ENCODE measurements at regions not wholly inside any gene's neighbourhood (a gene's known extent, or its start where the extent isn't known, plus 50 kb on each side); places are given as distances from the start of the nearest gene placed in this dataset.

GRCh38 chr10:130492266-130492934, 356.2 kb downstream of the GLRX3 start:
- H3K36me3 ChIP-seq (ENCODE audit: control insufficient read depth in 4 of 4, insufficient read depth in 4 of 4, low read length in 3 of 4), result no peaks in the 10 kb centered on the region
- H3K9me3 ChIP-seq (ENCODE audit: control extremely low read depth in 1 of 5, control insufficient read depth in 4 of 5, insufficient read depth in 2 of 5, low read depth in 1 of 5, low read length in 4 of 5), result peaks cover 0 to 2% (median 0%) of the 10 kb centered on the region in 5 experiments
- ChIA-PET CTCF (no interaction called here), POLR2A (no interaction called here)
- H3K27me3 ChIP-seq (replicated peaks in 2 of 5; ENCODE audit: control insufficient read depth in 4 of 5, insufficient read depth in 5 of 5, low read length in 4 of 5), result peaks cover 0 to 3% (median 0%) of the 10 kb centered on the region in 5 experiments
- H3K4me1 ChIP-seq (ENCODE audit: control extremely low read depth in 1 of 4, control insufficient read depth in 4 of 4, insufficient read depth in 4 of 4, low read length in 3 of 4), result no peaks in the 10 kb centered on the region
- DNase-seq, result no peak
- no peak overlapping the region for H3K4me3 ChIP-seq (ENCODE audit: control insufficient read depth in 1 of 7, extremely low read depth in 1 of 7, insufficient read depth in 4 of 7, low read depth in 2 of 7, low read length in 6 of 7)
- H3K27ac ChIP-seq (ENCODE audit: insufficient read depth in 1 of 2, low read depth in 1 of 2, low read length in 2 of 2, poor library complexity in 1 of 2, severe bottlenecking in 2 of 2), result no peak overlapping the region
- WGBS (ENCODE audit: insufficient coverage), result 100% methylated on average over 1 of the region's 3 CpGs

- Histone ChIP-seq H3K9me3 (ENCODE audit: control extremely low read depth in 1 of 5, control insufficient read depth in 4 of 5, insufficient read depth in 2 of 5, low read depth in 1 of 5, low read length in 4 of 5) (peaks cover 0 to 2% (median 0%) of the 10 kb centered on the region in 5 experiments), H3K4me3 (ENCODE audit: control insufficient read depth in 1 of 7, extremely low read depth in 1 of 7, insufficient read depth in 4 of 7, low read depth in 2 of 7, low read length in 6 of 7) (no peak overlapping the region), H3K27me3 (replicated peaks in 2 of 5; ENCODE audit: control insufficient read depth in 4 of 5, insufficient read depth in 5 of 5, low read length in 4 of 5) (peaks cover 0 to 3% (median 0%) of the 10 kb centered on the region in 5 experiments), H3K36me3 (ENCODE audit: control insufficient read depth in 4 of 4, insufficient read depth in 4 of 4, low read length in 3 of 4) (no peaks in the 10 kb centered on the region), H3K4me1 (ENCODE audit: control extremely low read depth in 1 of 4, control insufficient read depth in 4 of 4, insufficient read depth in 4 of 4, low read length in 3 of 4) (no peaks in the 10 kb centered on the region), H3K27ac (ENCODE audit: insufficient read depth in 1 of 2, low read depth in 1 of 2, low read length in 2 of 2, poor library complexity in 1 of 2, severe bottlenecking in 2 of 2) (no peak overlapping the region)
- WGBS (ENCODE audit: insufficient coverage), result 89% methylated on average over 8 of the region's 13 CpGs
- ChIA-PET CTCF (no interaction called here), POLR2A (no interaction called here)
- DNase-seq, result no peak
These were observed 356.8 kb downstream of the GLRX3 start for GRCh38 chr10:130493021-130493420.

GRCh38 chr10:130493446-130494145, 357.4 kb downstream of the GLRX3 start:
- Histone ChIP-seq H3K27me3 (replicated peaks in 2 of 5; ENCODE audit: control insufficient read depth in 4 of 5, insufficient read depth in 5 of 5, low read length in 4 of 5) (peaks cover 0 to 3% (median 0%) of the 10 kb centered on the region in 5 experiments), H3K4me1 (ENCODE audit: control extremely low read depth in 1 of 4, control insufficient read depth in 4 of 4, insufficient read depth in 4 of 4, low read length in 3 of 4) (no peaks in the 10 kb centered on the region), H3K27ac (ENCODE audit: insufficient read depth in 1 of 2, low read depth in 1 of 2, low read length in 2 of 2, poor library complexity in 1 of 2, severe bottlenecking in 2 of 2) (no peak overlapping the region), H3K4me3 (ENCODE audit: control insufficient read depth in 1 of 7, extremely low read depth in 1 of 7, insufficient read depth in 4 of 7, low read depth in 2 of 7, low read length in 6 of 7) (no peak overlapping the region), H3K36me3 (ENCODE audit: control insufficient read depth in 4 of 4, insufficient read depth in 4 of 4, low read length in 3 of 4) (no peaks in the 10 kb centered on the region), H3K9me3 (ENCODE audit: control extremely low read depth in 1 of 5, control insufficient read depth in 4 of 5, insufficient read depth in 2 of 5, low read depth in 1 of 5, low read length in 4 of 5) (peaks cover 0 to 2% (median 0%) of the 10 kb centered on the region in 5 experiments)
- WGBS (ENCODE audit: insufficient coverage), result 88% methylated on average over 19 of the region's 25 CpGs
- CTCF ChIA-PET, result no interaction called here
- DNase-seq, result no peak
- POLR2A ChIA-PET, result no interaction called here

GRCh38 chr10:130495116-130495862, 359.1 kb downstream of the GLRX3 start:
- H3K27ac ChIP-seq (ENCODE audit: insufficient read depth in 1 of 2, low read depth in 1 of 2, low read length in 2 of 2, poor library complexity in 1 of 2, severe bottlenecking in 2 of 2), result no peak overlapping the region
- peaks cover 0 to 2% (median 0%) of the 10 kb centered on the region in 5 experiments for H3K9me3 ChIP-seq (ENCODE audit: control extremely low read depth in 1 of 5, control insufficient read depth in 4 of 5, insufficient read depth in 2 of 5, low read depth in 1 of 5, low read length in 4 of 5)
- DNase-seq, result no peak
- H3K4me3 ChIP-seq (ENCODE audit: control insufficient read depth in 1 of 7, extremely low read depth in 1 of 7, insufficient read depth in 4 of 7, low read depth in 2 of 7, low read length in 6 of 7), result no peak overlapping the region
- peaks cover 0 to 3% (median 0%) of the 10 kb centered on the region in 5 experiments for H3K27me3 ChIP-seq (replicated peaks in 2 of 5; ENCODE audit: control insufficient read depth in 4 of 5, insufficient read depth in 5 of 5, low read length in 4 of 5)
- H3K36me3 ChIP-seq (ENCODE audit: control insufficient read depth in 4 of 4, insufficient read depth in 4 of 4, low read length in 3 of 4), result no peaks in the 10 kb centered on the region
- WGBS (ENCODE audit: insufficient coverage), result 99% methylated on average over 9 of the region's 10 CpGs
- ChIA-PET CTCF (no interaction called here), POLR2A (no interaction called here)
- no peaks in the 10 kb centered on the region for H3K4me1 ChIP-seq (ENCODE audit: control extremely low read depth in 1 of 4, control insufficient read depth in 4 of 4, insufficient read depth in 4 of 4, low read length in 3 of 4)

GRCh38 chr10:130495891-130496636, 359.9 kb downstream of the GLRX3 start:
- peaks cover 0 to 3% (median 0%) of the 10 kb centered on the region in 5 experiments for H3K27me3 ChIP-seq (replicated peaks in 2 of 5; ENCODE audit: control insufficient read depth in 4 of 5, insufficient read depth in 5 of 5, low read length in 4 of 5)
- no peak overlapping the region for H3K27ac ChIP-seq (ENCODE audit: insufficient read depth in 1 of 2, low read depth in 1 of 2, low read length in 2 of 2, poor library complexity in 1 of 2, severe bottlenecking in 2 of 2)
- no peaks in the 10 kb centered on the region for H3K36me3 ChIP-seq (ENCODE audit: control insufficient read depth in 4 of 4, insufficient read depth in 4 of 4, low read length in 3 of 4)
- ChIA-PET CTCF (interaction anchor here (0.8 kb wide), 1 partner anchor 9 kb away, joined by 3 read pairs; no protein-coding TSS in a partner anchor), POLR2A (no interaction called here)
- peak in 2 of 3 donors; percentile 0 to 3 for DNase-seq
- 89% methylated on average over 13 of the region's 14 CpGs for WGBS (ENCODE audit: insufficient coverage)
- H3K4me1 ChIP-seq (ENCODE audit: control extremely low read depth in 1 of 4, control insufficient read depth in 4 of 4, insufficient read depth in 4 of 4, low read length in 3 of 4), result no peaks in the 10 kb centered on the region
- H3K4me3 ChIP-seq (ENCODE audit: control insufficient read depth in 1 of 7, extremely low read depth in 1 of 7, insufficient read depth in 4 of 7, low read depth in 2 of 7, low read length in 6 of 7), result no peak overlapping the region
- H3K9me3 ChIP-seq (ENCODE audit: control extremely low read depth in 1 of 5, control insufficient read depth in 4 of 5, insufficient read depth in 2 of 5, low read depth in 1 of 5, low read length in 4 of 5), result peaks cover 0 to 2% (median 0%) of the 10 kb centered on the region in 5 experiments

GRCh38 chr10:130497056-130498010, 361.1 kb downstream of the GLRX3 start:
- H3K9me3 ChIP-seq (ENCODE audit: control extremely low read depth in 1 of 5, control insufficient read depth in 4 of 5, insufficient read depth in 2 of 5, low read depth in 1 of 5, low read length in 4 of 5), result peaks cover 0 to 3% (median 0%) of the 10 kb centered on the region in 5 experiments
- 98% methylated on average over 20 of the region's 21 CpGs for WGBS (ENCODE audit: insufficient coverage)
- H3K4me3 ChIP-seq (ENCODE audit: control insufficient read depth in 1 of 7, extremely low read depth in 1 of 7, insufficient read depth in 4 of 7, low read depth in 2 of 7, low read length in 6 of 7), result no peak overlapping the region
- DNase-seq, result no peak
- H3K27me3 ChIP-seq (replicated peaks in 2 of 5; ENCODE audit: control insufficient read depth in 4 of 5, insufficient read depth in 5 of 5, low read length in 4 of 5), result no peaks in the 10 kb centered on the region
- H3K27ac ChIP-seq (ENCODE audit: insufficient read depth in 1 of 2, low read depth in 1 of 2, low read length in 2 of 2, poor library complexity in 1 of 2, severe bottlenecking in 2 of 2), result no peak overlapping the region
- H3K4me1 ChIP-seq (ENCODE audit: control extremely low read depth in 1 of 4, control insufficient read depth in 4 of 4, insufficient read depth in 4 of 4, low read length in 3 of 4), result no peaks in the 10 kb centered on the region
- ChIA-PET CTCF (interaction anchor here (0.8 kb wide), 1 partner anchor 10 kb away, joined by 3 read pairs; no protein-coding TSS in a partner anchor), POLR2A (no interaction called here)
- H3K36me3 ChIP-seq (ENCODE audit: control insufficient read depth in 4 of 4, insufficient read depth in 4 of 4, low read length in 3 of 4), result no peaks in the 10 kb centered on the region
